ENCODE measurements at regions not wholly inside any gene's neighbourhood (a gene's known extent, or its start where the extent isn't known, plus 50 kb on each side); places are given as distances from the start of the nearest gene placed in this dataset.

DNA sequence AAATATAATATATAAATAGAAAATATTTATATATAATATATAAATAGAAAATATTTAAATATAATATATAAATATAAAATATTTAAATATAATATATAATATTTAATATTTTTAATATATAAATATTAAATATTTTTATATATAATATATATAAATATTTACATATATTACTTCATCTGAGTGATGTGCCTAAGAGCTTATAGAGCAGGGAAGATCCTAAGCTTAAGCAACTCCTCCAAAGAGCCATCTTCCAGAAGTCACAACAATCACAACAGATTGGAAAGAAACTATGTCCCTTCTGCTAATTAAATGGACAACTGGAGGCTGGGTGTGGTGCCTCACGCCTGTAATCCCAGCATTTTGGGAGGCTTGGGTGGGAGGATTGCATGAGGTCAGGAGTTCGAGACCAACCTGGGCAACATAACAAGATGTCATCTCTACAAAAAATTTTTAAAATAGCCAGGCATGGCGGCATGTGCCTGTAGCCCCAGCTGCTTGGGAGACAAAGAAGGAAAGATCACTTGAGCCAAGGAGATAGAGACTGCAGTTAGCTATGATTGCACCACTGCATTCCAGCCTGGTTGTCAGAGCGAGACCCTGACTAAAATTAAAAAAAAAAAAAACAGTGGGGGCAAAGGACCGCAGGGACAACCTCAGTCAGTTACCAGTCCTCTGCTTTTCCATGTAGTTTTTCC lies 198.7 kb downstream of the SKIDA1 start:
- no peak for DNase-seq (ENCODE audit: low read depth)

GRCh38 chr10:21318540-21319167 lies 206.8 kb downstream of the SKIDA1 start:
- no peak for DNase-seq (ENCODE audit: low read depth)

GRCh38 chr10:21317902-21318301 lies 207.6 kb downstream of the SKIDA1 start:
- peak; percentile 65 for DNase-seq (ENCODE audit: low read depth)

GRCh38 chr10:21315645-21316220 lies 209.7 kb downstream of the SKIDA1 start:
- DNase-seq (ENCODE audit: low read depth) = peak; percentile 98

DNA sequence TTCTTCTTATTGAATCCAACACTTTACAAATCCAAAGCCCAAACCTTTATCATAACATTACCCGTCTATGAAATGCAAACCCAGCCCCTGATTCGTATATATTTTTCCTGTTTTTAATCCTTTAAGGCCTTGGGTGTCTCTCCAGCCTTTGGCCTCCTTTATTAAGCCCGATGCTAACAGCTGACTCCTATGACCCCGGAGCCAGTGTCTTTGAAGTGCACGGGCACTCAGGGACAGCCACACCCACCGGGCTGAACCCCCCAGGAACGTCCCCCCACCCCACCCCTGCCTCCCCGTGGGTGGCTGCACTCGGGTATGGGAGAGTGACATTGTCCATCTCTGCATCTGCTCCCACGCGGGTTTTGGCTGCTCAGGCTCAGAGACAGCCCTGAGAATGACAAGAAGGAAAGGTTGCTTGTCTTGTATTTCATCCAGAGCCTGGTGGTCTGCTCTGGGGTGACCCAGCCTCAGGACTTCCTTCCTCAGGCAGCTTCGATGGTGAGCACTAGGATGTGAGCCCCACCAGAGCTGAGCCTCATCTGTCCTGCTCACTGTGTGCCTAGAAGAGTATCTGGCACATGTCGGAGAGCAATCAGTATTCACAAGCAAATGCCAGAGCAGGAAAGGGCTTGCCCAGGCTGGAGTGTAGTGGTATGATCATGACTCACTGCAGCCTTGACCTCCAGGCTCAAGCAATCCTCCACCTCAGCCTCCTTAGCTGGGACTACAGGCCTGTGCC lies 210.4 kb downstream of the SKIDA1 start:
- DNase-seq (ENCODE audit: low read depth) = peak; percentile 93

GRCh38 chr10:21314111-21314626 lies 211.3 kb downstream of the SKIDA1 start:
- DNase-seq (ENCODE audit: low read depth) = peak; percentile 73

DNA sequence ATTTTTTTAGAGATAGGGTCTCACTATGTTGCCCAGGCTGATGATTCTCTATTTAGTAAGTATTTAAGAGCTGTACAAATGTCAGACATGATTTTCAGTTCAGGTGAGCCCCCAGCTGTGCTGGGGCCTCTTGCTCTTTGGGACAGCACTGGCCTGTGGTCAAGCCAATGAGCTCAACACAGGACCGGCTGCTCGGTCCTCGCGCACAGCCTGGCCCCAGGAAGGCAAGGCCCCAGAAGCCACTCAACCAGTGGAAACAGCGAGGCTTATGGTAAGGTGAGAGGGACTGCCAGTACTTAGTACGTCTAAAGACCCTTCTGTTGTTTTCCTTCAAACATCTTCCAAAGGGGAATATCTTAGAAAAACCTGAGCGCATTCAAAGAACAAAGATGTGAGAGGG lies 211.8 kb downstream of the SKIDA1 start:
- DNase-seq (ENCODE audit: low read depth) = no peak

GRCh38 chr10:21311426-21311825 lies 214.1 kb downstream of the SKIDA1 start:
- DNase-seq (ENCODE audit: low read depth) = no peak

GRCh38 chr10:21309427-21309826 lies 216.1 kb downstream of the SKIDA1 start:
- no peak for DNase-seq (ENCODE audit: low read depth)

DNA sequence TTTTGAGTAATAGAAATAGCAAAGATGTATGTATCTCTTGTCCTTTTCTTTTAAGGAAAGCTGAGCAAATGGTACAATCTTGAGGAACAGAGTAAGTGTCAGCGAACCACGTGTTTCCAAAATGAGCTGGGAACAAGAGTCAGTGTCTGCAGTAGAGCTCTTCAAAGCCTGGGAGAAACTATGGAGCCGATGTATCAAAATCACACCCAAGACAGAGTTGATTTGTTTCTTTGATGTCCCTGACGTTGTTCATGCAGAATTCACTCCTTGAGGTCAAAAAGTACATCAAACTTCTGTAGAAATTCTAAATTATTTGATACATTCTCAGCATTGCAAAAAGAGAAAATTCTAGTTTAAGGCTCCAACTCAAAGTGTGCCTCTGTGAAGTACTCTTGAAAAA lies 216.5 kb downstream of the SKIDA1 start:
- DNase-seq (ENCODE audit: low read depth) = no peak

DNA sequence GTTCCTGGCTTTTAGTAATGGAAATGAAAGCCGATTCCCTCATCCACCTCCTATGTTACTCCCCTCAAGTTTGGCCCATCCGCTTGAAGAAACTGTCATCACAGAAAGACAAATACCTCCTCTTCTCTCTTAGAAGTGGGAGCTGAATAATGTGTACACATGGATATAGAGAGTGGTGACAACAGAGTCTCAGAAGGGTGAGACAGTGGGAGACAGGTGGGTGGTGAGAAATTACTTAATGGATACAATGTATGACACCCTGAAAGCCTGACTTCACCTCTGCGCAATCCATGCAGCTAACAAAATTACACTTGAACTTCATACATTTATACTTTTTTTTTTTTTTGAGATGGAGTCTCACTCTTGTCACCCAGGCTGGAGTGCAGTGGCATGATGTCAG lies 217.5 kb downstream of the SKIDA1 start:
- DNase-seq (ENCODE audit: low read depth) = no peak

DNA sequence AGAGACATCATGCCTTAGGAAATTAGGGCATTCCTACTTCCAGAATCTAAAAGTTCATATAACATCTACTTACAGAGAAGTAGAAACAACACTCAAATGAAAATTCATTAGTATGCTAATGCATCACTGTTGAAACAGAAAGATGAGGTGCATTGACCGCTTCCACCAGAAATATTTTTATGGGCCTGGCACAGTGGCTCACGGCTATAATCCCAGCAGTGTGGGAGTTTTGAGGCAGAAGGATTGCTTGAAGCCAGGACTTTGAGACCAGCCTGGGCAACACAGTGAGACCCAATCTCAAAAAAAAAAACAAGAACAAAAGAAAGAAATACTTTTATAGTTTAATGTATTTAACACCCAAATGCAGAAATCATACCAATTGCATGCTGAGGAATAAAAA lies 220.9 kb downstream of the SKIDA1 start:
- no peak for DNase-seq (ENCODE audit: low read depth)

GRCh38 chr10:21304198-21304597 lies 221.3 kb downstream of the SKIDA1 start:
- peak; percentile 74 for DNase-seq (ENCODE audit: low read depth)

DNA sequence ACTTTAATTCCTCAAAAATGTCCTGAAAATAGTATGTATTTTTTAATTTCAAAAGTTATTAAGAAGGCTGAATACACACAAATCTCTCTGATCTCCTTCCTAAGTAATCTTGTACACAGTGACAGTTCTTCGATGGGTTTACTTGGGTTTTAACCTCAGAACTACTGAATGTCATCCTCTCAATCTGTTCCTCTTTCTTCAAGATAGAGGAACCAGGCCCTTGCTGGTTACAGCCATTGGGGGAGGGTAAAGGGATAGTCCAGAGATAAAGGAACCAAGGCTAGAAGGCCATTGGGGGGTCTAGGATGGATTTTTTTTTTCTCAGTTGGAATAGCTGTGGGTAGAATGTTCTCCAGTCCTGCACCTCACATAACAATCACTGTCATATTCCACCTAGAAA lies 224.9 kb downstream of the SKIDA1 start:
- DNase-seq (ENCODE audit: low read depth) = no peak

DNA sequence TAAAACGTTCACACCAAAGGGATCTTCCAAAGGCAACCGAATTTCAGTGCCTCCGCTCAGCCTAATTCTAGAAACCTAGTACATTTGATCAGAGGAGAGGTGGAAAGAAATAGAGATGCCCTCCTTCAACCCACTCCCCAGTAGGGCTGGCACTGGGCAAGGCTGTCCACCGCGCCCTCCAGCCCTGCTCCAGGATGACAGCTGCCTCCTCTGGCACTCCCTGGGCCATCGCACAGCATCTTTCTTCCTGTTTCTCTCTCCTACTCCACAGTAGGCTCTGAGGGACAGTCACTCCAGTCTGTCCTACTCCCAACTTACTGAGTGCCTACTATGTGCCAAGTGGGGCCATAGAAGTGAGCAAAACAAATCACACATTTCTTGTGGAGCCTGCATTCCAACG lies 226.2 kb downstream of the SKIDA1 start:
- DNase-seq (ENCODE audit: low read depth) = no peak

- DNase-seq (ENCODE audit: low read depth) = no peak
These were observed 226.8 kb downstream of the SKIDA1 start for GRCh38 chr10:21298701-21299100.

DNA sequence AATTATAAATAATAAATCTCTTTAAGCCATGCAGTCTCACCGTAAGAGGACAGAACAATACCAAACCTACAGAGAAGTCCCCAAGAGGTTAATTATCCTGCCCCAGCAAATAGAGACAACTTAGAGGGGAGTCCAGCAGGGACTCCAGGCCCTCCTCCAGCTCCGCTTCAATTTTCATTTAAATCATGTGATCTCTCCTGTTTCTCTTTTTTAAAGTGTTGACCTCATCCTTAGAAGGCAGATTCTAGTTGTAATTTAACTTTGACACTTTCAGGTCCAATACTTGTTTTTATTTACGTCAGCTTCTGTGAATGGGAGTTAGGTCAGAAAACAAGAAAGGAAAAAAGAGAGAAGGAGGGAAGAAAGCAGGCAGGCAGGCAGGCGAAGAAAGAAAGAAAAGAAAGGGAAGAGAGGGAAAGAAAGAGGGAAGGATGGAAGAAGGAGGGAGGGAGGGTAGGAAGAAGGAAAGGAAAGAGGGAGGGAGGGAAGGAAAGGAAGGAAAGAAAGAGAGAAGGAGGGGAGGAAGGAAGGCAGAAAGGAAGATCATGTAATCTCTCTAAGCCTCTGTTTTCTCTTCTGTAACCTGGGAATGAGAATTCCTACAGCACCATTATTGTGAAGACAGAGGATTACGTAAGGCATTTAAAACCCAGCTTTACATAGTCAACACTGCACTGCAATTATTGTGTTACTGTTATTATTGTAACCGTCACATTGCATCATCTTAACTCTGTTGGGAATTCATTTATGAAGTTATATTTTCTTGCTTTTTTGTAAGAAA lies 227.7 kb downstream of the SKIDA1 start:
- peak; percentile 78 for DNase-seq (ENCODE audit: low read depth)

DNA sequence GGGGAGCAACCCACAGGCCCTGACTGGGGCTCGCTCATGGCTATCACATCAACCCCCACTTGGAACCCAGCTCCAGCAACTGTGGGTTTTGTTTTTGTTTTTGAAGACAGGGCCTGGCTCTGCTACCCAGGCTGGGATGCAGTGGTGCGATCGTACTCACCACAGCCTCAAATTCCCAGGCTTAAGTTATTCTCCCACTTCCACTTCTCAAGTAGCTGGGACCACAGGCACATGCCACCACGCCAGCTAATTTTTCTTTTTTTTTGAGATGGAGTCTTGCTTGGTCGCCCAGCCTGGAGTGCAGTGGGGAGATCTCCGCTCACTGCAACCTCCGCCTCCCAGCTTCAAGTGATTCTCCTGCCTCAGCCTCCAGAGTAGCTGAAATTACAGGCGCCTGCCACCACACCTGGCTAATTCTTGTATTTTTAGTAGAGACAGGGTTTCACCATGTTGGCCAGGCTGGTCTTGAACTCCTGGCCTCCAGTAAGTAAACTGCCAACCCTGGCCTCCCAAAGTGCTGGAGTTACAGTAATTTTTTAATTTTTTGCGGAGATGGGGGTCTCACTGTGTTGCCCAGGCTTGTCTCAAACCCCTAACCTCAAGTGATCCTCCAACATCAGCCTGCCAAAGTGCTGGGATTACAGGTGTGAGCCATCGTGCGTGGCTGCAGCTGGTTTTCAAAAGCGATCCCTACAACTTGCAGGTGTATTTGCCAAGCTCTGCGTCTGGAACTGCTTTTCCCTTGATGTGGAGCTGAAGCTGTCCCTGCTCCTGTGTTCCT lies 228.7 kb downstream of the SKIDA1 start:
- DNase-seq (ENCODE audit: low read depth) = peak; percentile 53

GRCh38 chr10:21293518-21294356 lies 231.7 kb downstream of the SKIDA1 start:
- DNase-seq (ENCODE audit: low read depth) = no peak

Measured in renal cortical epithelial cell (primary cell).